ENCODE measurements at regions not wholly inside any gene's neighbourhood (a gene's known extent, or its start where the extent isn't known, plus 50 kb on each side); places are given as distances from the start of the nearest gene placed in this dataset.

GRCh38 chr10:28796606-28797512 lies 119.5 kb downstream of the BAMBI start:
- peaks cover 0 to 3% of the 10 kb centered on the region in 2 donors for H3K9me3 Mint-ChIP-seq
- no peak for DNase-seq
- no peaks in the 10 kb centered on the region for H3K4me1 Mint-ChIP-seq
- no peak overlapping the region for H3K4me3 Mint-ChIP-seq
- no peak overlapping the region for H3K27ac Mint-ChIP-seq
- H3K36me3 Mint-ChIP-seq: no peaks in the 10 kb centered on the region
- peaks cover 5 to 24% of the 10 kb centered on the region in 2 donors for H3K27me3 Mint-ChIP-seq
- no peak for ATAC-seq (replicated peaks)

- Mint-ChIP-seq H3K9me3 (peaks cover 0 to 3% of the 10 kb centered on the region in 2 donors), H3K4me1 (no peaks in the 10 kb centered on the region), H3K4me3 (no peak overlapping the region), H3K27me3 (peaks cover 0 to 18% of the 10 kb centered on the region in 2 donors), H3K36me3 (no peaks in the 10 kb centered on the region), H3K27ac (no peak overlapping the region)
- no peak for ATAC-seq (replicated peaks)
- DNase-seq: no peak
These were observed 120.6 kb downstream of the BAMBI start for GRCh38 chr10:28797904-28798371.

GRCh38 chr10:28798428-28798955 lies 121.2 kb downstream of the BAMBI start:
- Mint-ChIP-seq H3K4me1 (no peaks in the 10 kb centered on the region), H3K36me3 (no peaks in the 10 kb centered on the region), H3K9me3 (peaks cover 0 to 3% of the 10 kb centered on the region in 2 donors), H3K4me3 (no peak overlapping the region), H3K27ac (no peak overlapping the region), H3K27me3 (peaks cover 0 to 18% of the 10 kb centered on the region in 2 donors)
- ATAC-seq (replicated peaks) (no peak), DNase-seq (no peak)

- no peak overlapping the region for H3K4me3 Mint-ChIP-seq
- no peaks in the 10 kb centered on the region for H3K36me3 Mint-ChIP-seq
- ATAC-seq (replicated peaks) (no peak), DNase-seq (no peak)
- H3K27me3 Mint-ChIP-seq: peaks cover 0 to 18% of the 10 kb centered on the region in 2 donors
- peaks cover 0 to 1% of the 10 kb centered on the region in 2 donors for H3K9me3 Mint-ChIP-seq
- no peak overlapping the region for H3K27ac Mint-ChIP-seq
- H3K4me1 Mint-ChIP-seq: no peaks in the 10 kb centered on the region
These were observed 121.6 kb downstream of the BAMBI start for GRCh38 chr10:28798964-28799363.

- H3K4me1 Mint-ChIP-seq: no peaks in the 10 kb centered on the region
- ATAC-seq (replicated peaks): no peak
- H3K9me3 Mint-ChIP-seq: peaks cover 0 to 1% of the 10 kb centered on the region in 2 donors
- DNase-seq: no peak
- no peak overlapping the region for H3K27ac Mint-ChIP-seq
- H3K36me3 Mint-ChIP-seq: no peaks in the 10 kb centered on the region
- H3K4me3 Mint-ChIP-seq: no peak overlapping the region
- H3K27me3 Mint-ChIP-seq: peaks cover 0 to 13% of the 10 kb centered on the region in 2 donors
These were observed 122.8 kb downstream of the BAMBI start for GRCh38 chr10:28800144-28800543.

GRCh38 chr10:28801247-28801646 lies 123.9 kb downstream of the BAMBI start:
- ATAC-seq (replicated peaks) (no peak), DNase-seq (no peak)
- Mint-ChIP-seq H3K27ac (no peak overlapping the region), H3K27me3 (peaks cover 3 to 13% of the 10 kb centered on the region in 2 donors), H3K4me1 (no peaks in the 10 kb centered on the region), H3K36me3 (no peaks in the 10 kb centered on the region), H3K4me3 (no peak overlapping the region), H3K9me3 (no peaks in the 10 kb centered on the region)

GRCh38 chr10:28801869-28802268 lies 124.5 kb downstream of the BAMBI start:
- H3K36me3 Mint-ChIP-seq: no peaks in the 10 kb centered on the region
- H3K27ac Mint-ChIP-seq: no peak overlapping the region
- ATAC-seq (replicated peaks) (no peak), DNase-seq (no peak)
- H3K9me3 Mint-ChIP-seq: no peaks in the 10 kb centered on the region
- H3K27me3 Mint-ChIP-seq: peaks cover 3 to 16% of the 10 kb centered on the region in 2 donors
- no peak overlapping the region for H3K4me3 Mint-ChIP-seq
- H3K4me1 Mint-ChIP-seq: no peaks in the 10 kb centered on the region

GRCh38 chr10:28805390-28805789 lies 128.1 kb downstream of the BAMBI start:
- Mint-ChIP-seq H3K9me3 (no peaks in the 10 kb centered on the region), H3K36me3 (no peaks in the 10 kb centered on the region), H3K4me3 (no peak overlapping the region), H3K27me3 (peaks cover 19 to 28% of the 10 kb centered on the region in 2 donors), H3K4me1 (no peaks in the 10 kb centered on the region), H3K27ac (no peak overlapping the region)
- DNase-seq (no peak), ATAC-seq (replicated peaks) (no peak)

GRCh38 chr10:28806488-28806941 lies 129.2 kb downstream of the BAMBI start:
- no peak overlapping the region for H3K4me3 Mint-ChIP-seq
- H3K4me1 Mint-ChIP-seq: no peaks in the 10 kb centered on the region
- no peaks in the 10 kb centered on the region for H3K9me3 Mint-ChIP-seq
- no peaks in the 10 kb centered on the region for H3K36me3 Mint-ChIP-seq
- H3K27me3 Mint-ChIP-seq: peaks cover 19 to 24% of the 10 kb centered on the region in 2 donors
- no peak for ATAC-seq (replicated peaks)
- DNase-seq: no peak
- no peak overlapping the region for H3K27ac Mint-ChIP-seq

- H3K27me3 Mint-ChIP-seq: peaks cover 19 to 24% of the 10 kb centered on the region in 2 donors
- no peak for ATAC-seq (replicated peaks)
- H3K4me3 Mint-ChIP-seq: no peak overlapping the region
- no peaks in the 10 kb centered on the region for H3K9me3 Mint-ChIP-seq
- no peaks in the 10 kb centered on the region for H3K36me3 Mint-ChIP-seq
- no peak for DNase-seq
- no peaks in the 10 kb centered on the region for H3K4me1 Mint-ChIP-seq
- H3K27ac Mint-ChIP-seq: no peak overlapping the region
These were observed 129.8 kb downstream of the BAMBI start for GRCh38 chr10:28806951-28807759.

- no peaks in the 10 kb centered on the region for H3K9me3 Mint-ChIP-seq
- H3K27me3 Mint-ChIP-seq: peaks cover 19 to 26% of the 10 kb centered on the region in 2 donors
- no peak overlapping the region for H3K4me3 Mint-ChIP-seq
- H3K36me3 Mint-ChIP-seq: no peaks in the 10 kb centered on the region
- ATAC-seq (replicated peaks) (no peak), DNase-seq (no peak)
- H3K4me1 Mint-ChIP-seq: no peaks in the 10 kb centered on the region
- H3K27ac Mint-ChIP-seq: no peak overlapping the region
These were observed 130.7 kb downstream of the BAMBI start for GRCh38 chr10:28807760-28808613.

- no peak overlapping the region for H3K27ac Mint-ChIP-seq
- H3K9me3 Mint-ChIP-seq: peaks cover 0 to 2% of the 10 kb centered on the region in 2 donors
- H3K36me3 Mint-ChIP-seq: no peaks in the 10 kb centered on the region
- peaks cover 19 to 30% of the 10 kb centered on the region in 2 donors for H3K27me3 Mint-ChIP-seq
- DNase-seq (no peak), ATAC-seq (replicated peaks) (no peak)
- H3K4me3 Mint-ChIP-seq: no peak overlapping the region
- no peaks in the 10 kb centered on the region for H3K4me1 Mint-ChIP-seq
These were observed 131.4 kb downstream of the BAMBI start for GRCh38 chr10:28808693-28809092.

- H3K4me1 Mint-ChIP-seq: no peaks in the 10 kb centered on the region
- DNase-seq (no peak), ATAC-seq (replicated peaks) (no peak)
- H3K27me3 Mint-ChIP-seq: peaks cover 19 to 30% of the 10 kb centered on the region in 2 donors
- peaks cover 0 to 3% of the 10 kb centered on the region in 2 donors for H3K9me3 Mint-ChIP-seq
- H3K4me3 Mint-ChIP-seq: no peak overlapping the region
- H3K27ac Mint-ChIP-seq: no peak overlapping the region
- no peaks in the 10 kb centered on the region for H3K36me3 Mint-ChIP-seq
These were observed 132.9 kb downstream of the BAMBI start for GRCh38 chr10:28810057-28810870.
